ENCODE measurements at regions not wholly inside any gene's neighbourhood (a gene's known extent, or its start where the extent isn't known, plus 50 kb on each side); places are given as distances from the start of the nearest gene placed in this dataset.

- TF ChIP-seq EP300 (IDR thresholded peaks at IDR 0.05) (no peak), CTCF (IDR thresholded peaks at IDR 0.05) (peak in 2 of 4 experiments; percentile 6 to 57)
- Histone ChIP-seq H3K9me3 (peaks cover 0 to 11% (median 0%) of the 10 kb centered on the region in 3 donors), H3K36me3 (no peaks in the 10 kb centered on the region), H3K4me1 (peaks cover 0 to 13% (median 9%) of the 10 kb centered on the region in 3 donors), H3K27me3 (peaks cover 88% of the 10 kb centered on the region), H3K4me3 (peak overlapping the region in 1 of 2 donors; percentile 43), H3K27ac (no peak overlapping the region)
- ATAC-seq, result peak; percentile 48
- 1% methylated on average over 15 of the region's 67 CpGs; no CpG with 5 or more reads in 1 of the 2 donors for WGBS, 2 donors (ENCODE audit: low coverage in 1 of 2)
Measured at GRCh38 chr17:73952480-73953205, 250.8 kb upstream of the RPL38 start.

- Histone ChIP-seq H3K36me3 (no peaks in the 10 kb centered on the region), H3K27ac (no peak overlapping the region), H3K4me3 (peak overlapping the region in 1 of 2 donors; percentile 43), H3K4me1 (peaks cover 0 to 13% (median 9%) of the 10 kb centered on the region in 3 donors), H3K27me3 (peaks cover 80% of the 10 kb centered on the region), H3K9me3 (peaks cover 0 to 3% (median 0%) of the 10 kb centered on the region in 3 donors)
- ATAC-seq, result no peak
- 56 to 59% methylated on average over 6 to 12 of the region's 12 CpGs for WGBS, 2 donors (ENCODE audit: low coverage in 1 of 2)
- no peak for TF ChIP-seq CTCF (IDR thresholded peaks at IDR 0.05)
Measured at GRCh38 chr17:73953206-73954033, 250.1 kb upstream of the RPL38 start.

GRCh38 chr17:73954951-73955350 is 248.5 kb upstream of the RPL38 start:
- peaks cover 0 to 13% (median 9%) of the 10 kb centered on the region in 3 donors for H3K4me1 ChIP-seq
- ATAC-seq, result no peak
- no peaks in the 10 kb centered on the region for H3K9me3 ChIP-seq
- peaks cover 68% of the 10 kb centered on the region for H3K27me3 ChIP-seq
- TF ChIP-seq EP300 (IDR thresholded peaks at IDR 0.05) (no peak), POLR2AphosphoS5 (IDR thresholded peaks at IDR 0.05) (no peak), CTCF (IDR thresholded peaks at IDR 0.05) (no peak), POLR2A (IDR thresholded peaks at IDR 0.05) (no peak)
- no peak overlapping the region for H3K27ac ChIP-seq
- H3K4me3 ChIP-seq, result no peak overlapping the region
- 64 to 71% methylated on average over 2 to 5 of the region's 5 CpGs for WGBS, 2 donors (ENCODE audit: low coverage in 1 of 2)
- no peaks in the 10 kb centered on the region for H3K36me3 ChIP-seq

- H3K4me1 ChIP-seq, result peaks cover 0 to 13% (median 9%) of the 10 kb centered on the region in 3 donors
- no peak for ATAC-seq
- H3K4me3 ChIP-seq, result no peak overlapping the region
- TF ChIP-seq CTCF (IDR thresholded peaks at IDR 0.05) (no peak), POLR2AphosphoS5 (IDR thresholded peaks at IDR 0.05) (no peak)
- H3K27me3 ChIP-seq, result peaks cover 61% of the 10 kb centered on the region
- H3K9me3 ChIP-seq, result no peaks in the 10 kb centered on the region
- no peaks in the 10 kb centered on the region for H3K36me3 ChIP-seq
- no peak overlapping the region for H3K27ac ChIP-seq
- 73 to 100% methylated on average over 1 to 2 of the region's 5 CpGs for WGBS, 2 donors (ENCODE audit: low coverage in 1 of 2)
Measured at GRCh38 chr17:73955616-73956015, 247.9 kb upstream of the RPL38 start.
